H1 (cell line): ENCODE measurements at regions not wholly inside any gene's neighbourhood (a gene's known extent, or its start where the extent isn't known, plus 50 kb on each side); places are given as distances from the start of the nearest gene placed in this dataset.

Experiments
- CBX8 ChIP-seq: fragments of 300-800, 300-1000 bp; sonication (generic); IDR thresholded peaks from 2 replicates; pipeline ENCODE4 v1.7.1; 2016; ENCODE audit warnings: low read depth, low read length, borderline replicate concordance
- FOSL1 ChIP-seq: IDR thresholded peaks from 2 replicates; pipeline ENCODE4 v1.6.1; 2011; ENCODE audit warnings: mild to moderate bottlenecking, low read depth, low read length, moderate library complexity; ENCODE audit not compliant: insufficient read depth
- HDAC2 ChIP-seq, 2 experiments: fragments of 300-600 bp in 1 of 2; sonication (generic) in 1 of 2; IDR thresholded peaks; 2 replicates each; pipeline ENCODE4 v1.6.1; 2011 to 2012; ENCODE audit warnings: low read depth in 2 of 2, low read length in 2 of 2, mild to moderate bottlenecking in 2 of 2, moderate library complexity in 2 of 2, borderline replicate concordance in 1 of 2, inconsistent platforms in 1 of 2
- JUN ChIP-seq: IDR thresholded peaks from 2 replicates; pipeline ENCODE4 v1.6.1; 2011; ENCODE audit warnings: low read depth, mild to moderate bottlenecking, improper control_type of control experiment, low read length
- KDM1A ChIP-seq: fragments of 200-600, 300-600 bp; sonication (generic); IDR thresholded peaks from 2 replicates; pipeline ENCODE4 v1.7.1; 2016; ENCODE audit warnings: mild to moderate bottlenecking, low read length, borderline replicate concordance
- NANOG ChIP-seq: IDR thresholded peaks from 2 replicates; pipeline ENCODE4 v1.6.1; 2011; ENCODE audit warnings: low read length, low read depth, mild to moderate bottlenecking, inconsistent platforms; ENCODE audit not compliant: insufficient read depth, poor library complexity, severe bottlenecking
- POLR2AphosphoS5 ChIP-seq: IDR thresholded peaks from 2 replicates; pipeline ENCODE4 v1.6.1; 2011; ENCODE audit warnings: low read depth, low read length
- SUZ12 ChIP-seq: fragments of 200-600 bp; sonication (generic); IDR thresholded peaks from 2 replicates; pipeline ENCODE4 v1.6.1; 2012; ENCODE audit warnings: mild to moderate bottlenecking, inconsistent platforms, low read length, moderate library complexity, mixed read lengths
- TAF7 ChIP-seq: optimal IDR thresholded peaks from 2 replicates; pipeline ENCODE3; 2011; ENCODE audit warnings: low read depth, mild to moderate bottlenecking, inconsistent platforms, low read length, moderate library complexity, borderline replicate concordance
- YY1 ChIP-seq: IDR thresholded peaks from 2 replicates; pipeline ENCODE4 v1.6.1; 2011; ENCODE audit warnings: low read depth, mild to moderate bottlenecking, low read length

DNA sequence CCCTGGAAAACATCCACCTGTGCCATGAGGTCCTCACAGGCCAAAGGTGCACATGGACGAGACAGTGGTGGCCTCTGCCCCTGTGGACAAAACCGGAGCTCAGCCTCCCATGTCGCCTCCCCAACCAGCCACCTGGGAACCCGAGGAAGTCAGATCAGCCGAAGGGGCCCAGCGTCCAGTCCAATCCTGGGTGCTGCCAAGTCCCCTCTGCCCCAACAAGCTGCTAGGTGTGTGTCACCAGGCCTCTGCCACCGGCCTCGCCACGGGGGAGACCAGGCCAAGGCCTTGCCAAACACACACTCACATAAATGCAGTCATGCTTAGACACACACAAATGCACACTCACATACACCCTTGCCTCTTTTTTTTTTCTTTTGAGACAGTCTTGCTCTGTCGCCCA is 167.8 kb downstream of the RBFOX3 start (continued):
- TF ChIP-seq KDM1A (no peak), HDAC2 (IDR thresholded peaks at IDR 0.05; ENCODE audit: borderline replicate concordance in 1 of 2, low read depth in 2 of 2, low read length in 2 of 2) (no peak), FOSL1 (no peak), SUZ12 (no peak), JUN (no peak), TAF7 (no peak), NANOG (no peak), YY1 (no peak), POLR2AphosphoS5 (no peak), CBX8 (no peak)
